ENCODE measurements at regions not wholly inside any gene's neighbourhood (a gene's known extent, or its start where the extent isn't known, plus 50 kb on each side); places are given as distances from the start of the nearest gene placed in this dataset.

- no peaks in the 10 kb centered on the region for H3K4me1 ChIP-seq (ENCODE audit: control insufficient read depth, insufficient read depth, low read length)
- no peak overlapping the region for H3K9ac ChIP-seq (ENCODE audit: low read depth, low read length)
- H3K36me3 ChIP-seq (ENCODE audit: insufficient read depth, low read length) = no peaks in the 10 kb centered on the region
- H3K27me3 ChIP-seq (ENCODE audit: control insufficient read depth, insufficient read depth, low read length) = no peaks in the 10 kb centered on the region
- no peak overlapping the region for H3K4me2 ChIP-seq (ENCODE audit: low read length)
- H3K9me3 ChIP-seq (replicated peaks; ENCODE audit: low read length) = peaks cover 2% of the 10 kb centered on the region
- H3K4me3 ChIP-seq (ENCODE audit: low read length) = no peak overlapping the region
These were observed 1570.6 kb downstream of the BRINP3 start for GRCh38 chr1:188906921-188907641.

- Histone ChIP-seq H3K9me3 (replicated peaks; ENCODE audit: low read length) (peaks cover 3% of the 10 kb centered on the region), H3K9ac (ENCODE audit: low read depth, low read length) (no peak overlapping the region), H3K4me2 (ENCODE audit: low read length) (no peak overlapping the region), H3K4me3 (ENCODE audit: low read length) (no peak overlapping the region), H3K4me1 (ENCODE audit: control insufficient read depth, insufficient read depth, low read length) (no peaks in the 10 kb centered on the region), H3K27me3 (ENCODE audit: control insufficient read depth, insufficient read depth, low read length) (no peaks in the 10 kb centered on the region), H3K36me3 (ENCODE audit: insufficient read depth, low read length) (no peaks in the 10 kb centered on the region)
These were observed 1547.3 kb downstream of the BRINP3 start for GRCh38 chr1:188930382-188930781.

- H3K4me1 ChIP-seq (ENCODE audit: control insufficient read depth, insufficient read depth, low read length) = no peaks in the 10 kb centered on the region
- H3K36me3 ChIP-seq (ENCODE audit: insufficient read depth, low read length) = no peaks in the 10 kb centered on the region
- H3K9me3 ChIP-seq (replicated peaks; ENCODE audit: low read length) = peaks cover 3% of the 10 kb centered on the region
- no peak overlapping the region for H3K9ac ChIP-seq (ENCODE audit: low read depth, low read length)
- H3K4me3 ChIP-seq (ENCODE audit: low read length) = no peak overlapping the region
- H3K4me2 ChIP-seq (ENCODE audit: low read length) = no peak overlapping the region
- H3K27me3 ChIP-seq (ENCODE audit: control insufficient read depth, insufficient read depth, low read length) = no peaks in the 10 kb centered on the region
These were observed 1546.2 kb downstream of the BRINP3 start for GRCh38 chr1:188931506-188931905.

GRCh38 chr1:188937965-188938551 lies 1539.6 kb downstream of the BRINP3 start:
- Histone ChIP-seq H3K4me1 (ENCODE audit: control insufficient read depth, insufficient read depth, low read length) (no peaks in the 10 kb centered on the region), H3K9ac (ENCODE audit: low read depth, low read length) (no peak overlapping the region), H3K27me3 (ENCODE audit: control insufficient read depth, insufficient read depth, low read length) (no peaks in the 10 kb centered on the region), H3K36me3 (ENCODE audit: insufficient read depth, low read length) (no peaks in the 10 kb centered on the region), H3K9me3 (replicated peaks; ENCODE audit: low read length) (no peaks in the 10 kb centered on the region), H3K4me2 (ENCODE audit: low read length) (no peak overlapping the region), H3K4me3 (ENCODE audit: low read length) (no peak overlapping the region)

GRCh38 chr1:188941986-188942385 lies 1535.7 kb downstream of the BRINP3 start:
- no peak overlapping the region for H3K9ac ChIP-seq (ENCODE audit: low read depth, low read length)
- H3K4me3 ChIP-seq (ENCODE audit: low read length) = no peak overlapping the region
- no peak overlapping the region for H3K4me2 ChIP-seq (ENCODE audit: low read length)
- H3K9me3 ChIP-seq (replicated peaks; ENCODE audit: low read length) = no peaks in the 10 kb centered on the region
- H3K27me3 ChIP-seq (ENCODE audit: control insufficient read depth, insufficient read depth, low read length) = no peaks in the 10 kb centered on the region
- no peaks in the 10 kb centered on the region for H3K36me3 ChIP-seq (ENCODE audit: insufficient read depth, low read length)
- no peaks in the 10 kb centered on the region for H3K4me1 ChIP-seq (ENCODE audit: control insufficient read depth, insufficient read depth, low read length)

- H3K27me3 ChIP-seq (ENCODE audit: control insufficient read depth, insufficient read depth, low read length) = no peaks in the 10 kb centered on the region
- H3K4me2 ChIP-seq (ENCODE audit: low read length) = no peak overlapping the region
- no peaks in the 10 kb centered on the region for H3K36me3 ChIP-seq (ENCODE audit: insufficient read depth, low read length)
- H3K4me1 ChIP-seq (ENCODE audit: control insufficient read depth, insufficient read depth, low read length) = no peaks in the 10 kb centered on the region
- no peak overlapping the region for H3K9ac ChIP-seq (ENCODE audit: low read depth, low read length)
- no peak overlapping the region for H3K4me3 ChIP-seq (ENCODE audit: low read length)
- H3K9me3 ChIP-seq (replicated peaks; ENCODE audit: low read length) = peaks cover 3% of the 10 kb centered on the region
These were observed 1528.0 kb downstream of the BRINP3 start for GRCh38 chr1:188949701-188950100.

GRCh38 chr1:188958461-188959115 lies 1519.1 kb downstream of the BRINP3 start:
- no peaks in the 10 kb centered on the region for H3K4me1 ChIP-seq (ENCODE audit: control insufficient read depth, insufficient read depth, low read length)

GRCh38 chr1:188986745-188987417 lies 1490.8 kb downstream of the BRINP3 start:
- Histone ChIP-seq H3K27me3 (ENCODE audit: control insufficient read depth, insufficient read depth, low read length) (no peaks in the 10 kb centered on the region), H3K4me3 (ENCODE audit: low read length) (no peak overlapping the region), H3K9me3 (replicated peaks; ENCODE audit: low read length) (peaks cover 4% of the 10 kb centered on the region), H3K4me2 (ENCODE audit: low read length) (no peak overlapping the region), H3K9ac (ENCODE audit: low read depth, low read length) (no peak overlapping the region), H3K4me1 (ENCODE audit: control insufficient read depth, insufficient read depth, low read length) (no peaks in the 10 kb centered on the region), H3K36me3 (ENCODE audit: insufficient read depth, low read length) (no peaks in the 10 kb centered on the region)

More at GRCh38 chr1:188958461-188959115, 1519.1 kb downstream of the BRINP3 start:
- peaks cover 2% of the 10 kb centered on the region for H3K9me3 ChIP-seq (replicated peaks; ENCODE audit: low read length)
- H3K36me3 ChIP-seq (ENCODE audit: insufficient read depth, low read length) = no peaks in the 10 kb centered on the region
- no peak overlapping the region for H3K9ac ChIP-seq (ENCODE audit: low read depth, low read length)
- no peak overlapping the region for H3K4me2 ChIP-seq (ENCODE audit: low read length)
- H3K27me3 ChIP-seq (ENCODE audit: control insufficient read depth, insufficient read depth, low read length) = no peaks in the 10 kb centered on the region
- no peak overlapping the region for H3K4me3 ChIP-seq (ENCODE audit: low read length)

- Histone ChIP-seq H3K4me3 (ENCODE audit: low read length) (no peak overlapping the region), H3K36me3 (ENCODE audit: insufficient read depth, low read length) (no peaks in the 10 kb centered on the region), H3K27me3 (ENCODE audit: control insufficient read depth, insufficient read depth, low read length) (no peaks in the 10 kb centered on the region), H3K9ac (ENCODE audit: low read depth, low read length) (no peak overlapping the region), H3K4me1 (ENCODE audit: control insufficient read depth, insufficient read depth, low read length) (no peaks in the 10 kb centered on the region), H3K4me2 (ENCODE audit: low read length) (no peak overlapping the region), H3K9me3 (replicated peaks; ENCODE audit: low read length) (peaks cover 4% of the 10 kb centered on the region)
These were observed 1489.1 kb downstream of the BRINP3 start for GRCh38 chr1:188988589-188988988.

GRCh38 chr1:188991221-188991930 lies 1486.3 kb downstream of the BRINP3 start:
- Histone ChIP-seq H3K36me3 (ENCODE audit: insufficient read depth, low read length) (no peaks in the 10 kb centered on the region), H3K4me2 (ENCODE audit: low read length) (no peak overlapping the region), H3K27me3 (ENCODE audit: control insufficient read depth, insufficient read depth, low read length) (no peaks in the 10 kb centered on the region), H3K9me3 (replicated peaks; ENCODE audit: low read length) (peaks cover 7% of the 10 kb centered on the region), H3K9ac (ENCODE audit: low read depth, low read length) (no peak overlapping the region), H3K4me1 (ENCODE audit: control insufficient read depth, insufficient read depth, low read length) (no peaks in the 10 kb centered on the region), H3K4me3 (ENCODE audit: low read length) (no peak overlapping the region)

GRCh38 chr1:189007824-189008223 lies 1469.8 kb downstream of the BRINP3 start:
- Histone ChIP-seq H3K9me3 (replicated peaks; ENCODE audit: low read length) (no peaks in the 10 kb centered on the region), H3K4me1 (ENCODE audit: control insufficient read depth, insufficient read depth, low read length) (no peaks in the 10 kb centered on the region), H3K36me3 (ENCODE audit: insufficient read depth, low read length) (no peaks in the 10 kb centered on the region), H3K4me2 (ENCODE audit: low read length) (no peak overlapping the region), H3K27me3 (ENCODE audit: control insufficient read depth, insufficient read depth, low read length) (no peaks in the 10 kb centered on the region), H3K9ac (ENCODE audit: low read depth, low read length) (no peak overlapping the region), H3K4me3 (ENCODE audit: low read length) (no peak overlapping the region)
